Head of caudate nucleus (tissue), 42 donors: ENCODE measurements at regions not wholly inside any gene's neighbourhood (a gene's known extent, or its start where the extent isn't known, plus 50 kb on each side); places are given as distances from the start of the nearest gene placed in this dataset.

ENCODE experiments used
- DNase-seq, 42 donors: peaks; one replicate each; pipeline versions ENCODE4 v3.0.0 to v3.0.0-alpha.2; 2020 to 2021; ENCODE audit warnings: mixed read lengths in 7 of 42
- intact Hi-C: fragments of 100-400 bp; cut with DNase I; formaldehyde crosslinking; loops from one replicate; pipeline ENCODE4 v1.15.0; 2022

- peak in 1 of 42 donors; percentile 3 for DNase-seq
- intact Hi-C loops, result no loop called here
These were observed 132.8 kb upstream of the MYO16 start for GRCh38 chr13:108496362-108497210.

GRCh38 chr13:108500711-108501110 is 128.7 kb upstream of the MYO16 start:
- intact Hi-C loops, result no loop called here
- DNase-seq, result no peak

- no peak for DNase-seq
- intact Hi-C loops, result no loop called here
These were observed 121.1 kb upstream of the MYO16 start for GRCh38 chr13:108508263-108508662.

- no peak for DNase-seq
- intact Hi-C loops, result no loop called here
These were observed 103.6 kb upstream of the MYO16 start for GRCh38 chr13:108525827-108526226.

GRCh38 chr13:108526286-108526685 is 103.1 kb upstream of the MYO16 start:
- DNase-seq, result no peak
- intact Hi-C loops, result no loop called here

- intact Hi-C loops, result no loop called here
- no peak for DNase-seq
These were observed 101.6 kb upstream of the MYO16 start for GRCh38 chr13:108527844-108528243.

GRCh38 chr13:108528303-108528702 is 101.1 kb upstream of the MYO16 start:
- DNase-seq, result no peak
- intact Hi-C loops, result no loop called here

GRCh38 chr13:108533842-108534241 is 95.6 kb upstream of the MYO16 start:
- DNase-seq, result no peak
- intact Hi-C loops, result no loop called here

GRCh38 chr13:108534728-108535127 is 94.7 kb upstream of the MYO16 start:
- intact Hi-C loops, result no loop called here
- no peak for DNase-seq

- intact Hi-C loops, result no loop called here
These were observed 79.5 kb upstream of the MYO16 start for GRCh38 chr13:108549934-108550333.

GRCh38 chr13:108551674-108552073 is 77.7 kb upstream of the MYO16 start:
- intact Hi-C loops, result no loop called here
- no peak for DNase-seq

More at GRCh38 chr13:108549934-108550333, 79.5 kb upstream of the MYO16 start:
- DNase-seq, result peak in 27 of 42 donors; percentile 2 to 47 (median 17)

GRCh38 chr13:108558489-108558888 is 70.9 kb upstream of the MYO16 start:
- intact Hi-C loops, result no loop called here
- no peak for DNase-seq

- DNase-seq, result peak in 3 of 42 donors; percentile 12 to 18 (median 14)
These were observed 69.3 kb upstream of the MYO16 start for GRCh38 chr13:108560093-108560492.

GRCh38 chr13:108561149-108561548 is 68.3 kb upstream of the MYO16 start:
- intact Hi-C loops, result no loop called here
- peak in 1 of 42 donors; percentile 2 for DNase-seq

More at GRCh38 chr13:108560093-108560492, 69.3 kb upstream of the MYO16 start:
- intact Hi-C loops, result no loop called here

- DNase-seq, result no peak
These were observed 62.8 kb upstream of the MYO16 start for GRCh38 chr13:108566413-108567170.

GRCh38 chr13:108572782-108573211 is 56.6 kb upstream of the MYO16 start:
- no peak for DNase-seq
- intact Hi-C loops, result no loop called here

More at GRCh38 chr13:108566413-108567170, 62.8 kb upstream of the MYO16 start:
- intact Hi-C loops, result no loop called here

- intact Hi-C loops, result no loop called here
These were observed 56.0 kb upstream of the MYO16 start for GRCh38 chr13:108573455-108573854.

GRCh38 chr13:108574856-108575255 is 54.6 kb upstream of the MYO16 start:
- no peak for DNase-seq
- intact Hi-C loops, result no loop called here

More at GRCh38 chr13:108573455-108573854, 56.0 kb upstream of the MYO16 start:
- no peak for DNase-seq

- DNase-seq, result no peak
- intact Hi-C loops, result no loop called here
These were observed 54.0 kb upstream of the MYO16 start for GRCh38 chr13:108575430-108575829.
